Iris pigment epithelial cell (primary cell): ENCODE measurements at regions not wholly inside any gene's neighbourhood (a gene's known extent, or its start where the extent isn't known, plus 50 kb on each side); places are given as distances from the start of the nearest gene placed in this dataset.

Experiments used
- DNase-seq: peaks from one replicate; pipeline ENCODE4 v3.0.0-alpha.2; 2011; ENCODE audit warnings: low read depth

- DNase-seq = no peak
These were observed 664.4 kb upstream of the CBLB start for GRCh38 chr3:106533093-106533787.

- DNase-seq = no peak
These were observed 665.0 kb upstream of the CBLB start for GRCh38 chr3:106533788-106534160.

GRCh38 chr3:106534206-106534605, 665.4 kb upstream of the CBLB start:
- peak; percentile 92 for DNase-seq

- no peak for DNase-seq
These were observed 671.9 kb upstream of the CBLB start for GRCh38 chr3:106540743-106541142.

- peak; percentile 51 for DNase-seq
These were observed 673.4 kb upstream of the CBLB start for GRCh38 chr3:106542101-106542769.

GRCh38 chr3:106552351-106553043, 683.7 kb upstream of the CBLB start:
- no peak for DNase-seq

GRCh38 chr3:106560451-106560966, 691.7 kb upstream of the CBLB start:
- DNase-seq = peak; percentile 94

- peak; percentile 11 for DNase-seq
These were observed 697.5 kb upstream of the CBLB start for GRCh38 chr3:106566277-106566676.

GRCh38 chr3:106570426-106570825, 701.6 kb upstream of the CBLB start:
- DNase-seq = no peak

GRCh38 chr3:106573605-106574004, 704.8 kb upstream of the CBLB start:
- no peak for DNase-seq

- no peak for DNase-seq
These were observed 706.2 kb upstream of the CBLB start for GRCh38 chr3:106575029-106575428.

- DNase-seq = no peak
These were observed 708.4 kb upstream of the CBLB start for GRCh38 chr3:106577241-106577640.

- no peak for DNase-seq
These were observed 710.1 kb upstream of the CBLB start for GRCh38 chr3:106578911-106579310.

GRCh38 chr3:106582151-106582550, 713.3 kb upstream of the CBLB start:
- DNase-seq = no peak

GRCh38 chr3:106587551-106587950, 718.7 kb upstream of the CBLB start:
- DNase-seq = peak; percentile 32

GRCh38 chr3:106588739-106589138, 719.9 kb upstream of the CBLB start:
- no peak for DNase-seq

GRCh38 chr3:106589311-106589942, 720.6 kb upstream of the CBLB start:
- peak; percentile 96 for DNase-seq

GRCh38 chr3:106590216-106590615, 721.4 kb upstream of the CBLB start:
- DNase-seq = peak; percentile 39

- no peak for DNase-seq
These were observed 724.6 kb upstream of the CBLB start for GRCh38 chr3:106593381-106593780.

GRCh38 chr3:106609666-106610301, 741.0 kb upstream of the CBLB start:
- peak; percentile 92 for DNase-seq

- peak; percentile 56 for DNase-seq
These were observed 741.6 kb upstream of the CBLB start for GRCh38 chr3:106610362-106610959.

- DNase-seq = no peak
These were observed 742.3 kb upstream of the CBLB start for GRCh38 chr3:106611116-106611515.
